ENCODE measurements at regions not wholly inside any gene's neighbourhood (a gene's known extent, or its start where the extent isn't known, plus 50 kb on each side); places are given as distances from the start of the nearest gene placed in this dataset.
"Not testable (repeated sequence)": the region's sequence is repeated elsewhere in the genome, so short reads cannot be mapped to it uniquely, and the experiment has no call there.

- DNase-seq (ENCODE audit: low read depth): no peak
- H3K4me3 ChIP-seq (ENCODE audit: low read depth, low read length): no peak overlapping the region
- no peak for TF ChIP-seq CTCF (IDR thresholded peaks at IDR 0.05; ENCODE audit: control insufficient read depth, extremely low read depth, insufficient read depth)
Measured at GRCh38 chr2:16390561-16390960, 275.1 kb downstream of the CYRIA start.

- H3K4me3 ChIP-seq (ENCODE audit: low read depth, low read length): no peak overlapping the region
- DNase-seq (ENCODE audit: low read depth): no peak
- no peak for TF ChIP-seq CTCF (IDR thresholded peaks at IDR 0.05; ENCODE audit: control insufficient read depth, extremely low read depth, insufficient read depth)
Measured at GRCh38 chr2:16389611-16390010, 276.0 kb downstream of the CYRIA start.

GRCh38 chr2:16388199-16388830, 277.3 kb downstream of the CYRIA start:
- DNase-seq (ENCODE audit: low read depth): not testable (repeated sequence)

GRCh38 chr2:16387461-16387984, 278.1 kb downstream of the CYRIA start:
- H3K4me3 ChIP-seq (ENCODE audit: low read depth, low read length): no peak overlapping the region
- no peak for DNase-seq (ENCODE audit: low read depth)
- TF ChIP-seq CTCF (IDR thresholded peaks at IDR 0.05; ENCODE audit: control insufficient read depth, extremely low read depth, insufficient read depth): no peak

More at GRCh38 chr2:16388199-16388830, 277.3 kb downstream of the CYRIA start:
- not testable (repeated sequence) for H3K4me3 ChIP-seq (ENCODE audit: low read depth, low read length)

GRCh38 chr2:16386431-16386830, 279.2 kb downstream of the CYRIA start:
- no peak overlapping the region for H3K4me3 ChIP-seq (ENCODE audit: low read depth, low read length)
- no peak for TF ChIP-seq CTCF (IDR thresholded peaks at IDR 0.05; ENCODE audit: control insufficient read depth, extremely low read depth, insufficient read depth)
- DNase-seq (ENCODE audit: low read depth): no peak

GRCh38 chr2:16386031-16386430, 279.6 kb downstream of the CYRIA start:
- no peak overlapping the region for H3K4me3 ChIP-seq (ENCODE audit: low read depth, low read length)
- DNase-seq (ENCODE audit: low read depth): no peak
- TF ChIP-seq CTCF (IDR thresholded peaks at IDR 0.05; ENCODE audit: control insufficient read depth, extremely low read depth, insufficient read depth): no peak

GRCh38 chr2:16385341-16385740, 280.3 kb downstream of the CYRIA start:
- no peak for TF ChIP-seq CTCF (IDR thresholded peaks at IDR 0.05; ENCODE audit: control insufficient read depth, extremely low read depth, insufficient read depth)
- no peak overlapping the region for H3K4me3 ChIP-seq (ENCODE audit: low read depth, low read length)
- DNase-seq (ENCODE audit: low read depth): no peak

Data from LNCaP clone FGC (cell line).